HG03558 (cell line): ENCODE measurements at regions not wholly inside any gene's neighbourhood (a gene's known extent, or its start where the extent isn't known, plus 50 kb on each side); places are given as distances from the start of the nearest gene placed in this dataset.

Source experiments
- ATAC-seq: cut with Tn5 transposase; IDR thresholded peaks from one replicate; pipeline ENCODE4 v1.9.1; 2021; ENCODE audit warnings: moderate number of reproducible peaks; ENCODE audit not compliant: unreplicated experiment; ENCODE audit errors: extremely low read depth

- ATAC-seq, result no peak
Measured at GRCh38 chr4:181950372-181951127, 292.7 kb upstream of the TENM3 start.

DNA sequence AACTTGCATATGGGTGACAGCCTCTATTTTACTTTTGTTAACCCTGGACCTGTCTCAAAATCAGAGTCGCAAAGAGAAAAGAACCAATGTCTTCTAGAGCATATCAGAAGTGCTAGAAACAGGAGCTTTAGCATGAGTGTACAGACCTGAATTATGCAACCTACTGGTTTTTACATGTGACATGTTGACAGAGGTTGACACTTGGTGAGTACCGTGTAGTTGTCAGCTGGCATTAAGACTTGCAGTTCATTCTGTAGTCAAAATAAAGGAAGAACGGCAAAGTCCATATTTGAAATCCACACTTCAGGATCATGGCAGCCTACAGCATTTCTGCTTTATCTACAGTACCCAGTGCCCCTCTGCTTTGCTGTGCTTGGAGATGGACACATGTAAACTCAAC, 291.9 kb upstream of the TENM3 start:
- ATAC-seq, result no peak

DNA sequence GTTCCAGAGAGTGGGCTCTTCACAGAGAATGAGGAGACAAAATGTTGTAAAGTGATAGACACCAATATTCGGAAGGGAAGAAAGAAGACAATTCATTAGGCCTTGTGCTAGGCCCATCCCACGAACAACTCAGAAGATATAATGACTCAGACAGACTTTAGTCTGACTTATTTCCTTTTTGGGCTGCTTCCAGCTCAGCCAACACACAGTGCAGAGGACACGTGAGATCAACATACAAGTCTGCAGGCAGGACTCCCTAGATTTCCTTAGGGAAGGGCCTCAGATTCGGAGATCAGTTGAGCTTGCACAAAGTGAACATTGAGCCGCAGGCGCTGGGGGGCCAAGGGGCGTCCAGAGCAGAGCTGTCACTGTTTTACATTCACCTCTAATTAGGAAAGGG, 290.7 kb upstream of the TENM3 start:
- no peak for ATAC-seq

DNA sequence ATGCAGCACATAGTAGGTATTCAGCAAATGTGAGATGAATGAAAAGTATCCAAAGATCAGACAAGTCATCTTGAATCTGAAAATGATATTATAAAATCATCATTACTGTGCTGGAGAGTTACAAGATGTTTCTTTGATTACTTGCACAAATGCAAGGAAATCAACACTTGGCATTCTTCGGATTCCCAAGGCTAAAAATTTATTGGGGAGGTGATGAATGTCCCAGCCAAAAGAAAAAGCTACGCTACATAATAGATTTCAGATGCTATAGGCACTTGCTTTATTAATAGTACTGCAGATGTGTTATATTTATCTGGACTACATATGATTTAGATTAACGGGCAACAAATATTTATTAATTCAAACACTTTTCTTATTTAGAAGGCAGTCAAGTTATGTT, 286.7 kb upstream of the TENM3 start:
- ATAC-seq, result no peak

DNA sequence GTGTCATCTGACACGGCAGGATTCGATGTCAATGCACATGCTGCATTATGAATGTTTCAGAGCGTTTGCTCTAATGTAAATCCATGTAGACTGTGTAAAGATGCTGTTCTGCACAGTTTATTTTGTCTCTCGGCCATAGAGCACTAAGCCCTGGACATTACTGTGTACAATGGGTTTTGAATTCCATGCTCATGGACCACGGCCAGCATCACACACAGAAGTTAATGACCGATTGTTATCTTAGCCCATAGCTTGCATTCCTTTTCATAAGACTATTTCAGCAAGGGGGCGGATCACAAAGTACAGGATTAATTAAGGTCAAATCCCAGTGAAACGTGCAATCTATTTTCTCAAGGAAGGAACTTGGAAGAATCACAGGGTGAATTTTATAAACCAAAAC, 286.1 kb upstream of the TENM3 start:
- ATAC-seq, result no peak

- no peak for ATAC-seq
Measured at GRCh38 chr4:181958446-181958845, 284.8 kb upstream of the TENM3 start.

GRCh38 chr4:181959121-181959520, 284.1 kb upstream of the TENM3 start:
- ATAC-seq, result no peak

DNA sequence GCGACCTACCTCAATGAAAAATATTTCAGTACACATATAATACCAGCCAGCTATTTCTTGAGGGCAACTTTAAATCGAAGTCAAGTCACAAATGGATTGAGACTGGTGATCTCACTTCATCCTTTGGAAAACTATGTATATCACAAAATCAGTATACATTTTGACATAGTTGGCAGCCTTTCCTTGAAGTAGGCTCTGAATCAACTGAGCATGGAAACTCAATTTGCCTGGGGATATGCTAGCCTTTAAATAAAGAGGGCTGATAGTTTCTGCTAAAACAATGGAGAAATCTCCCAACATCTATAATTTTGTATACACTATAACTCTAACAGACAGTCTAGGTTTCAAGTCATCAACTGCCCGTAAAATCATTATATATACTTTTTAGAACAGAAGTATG, 282.8 kb upstream of the TENM3 start:
- no peak for ATAC-seq

GRCh38 chr4:181962321-181962720, 280.9 kb upstream of the TENM3 start:
- ATAC-seq, result no peak

DNA sequence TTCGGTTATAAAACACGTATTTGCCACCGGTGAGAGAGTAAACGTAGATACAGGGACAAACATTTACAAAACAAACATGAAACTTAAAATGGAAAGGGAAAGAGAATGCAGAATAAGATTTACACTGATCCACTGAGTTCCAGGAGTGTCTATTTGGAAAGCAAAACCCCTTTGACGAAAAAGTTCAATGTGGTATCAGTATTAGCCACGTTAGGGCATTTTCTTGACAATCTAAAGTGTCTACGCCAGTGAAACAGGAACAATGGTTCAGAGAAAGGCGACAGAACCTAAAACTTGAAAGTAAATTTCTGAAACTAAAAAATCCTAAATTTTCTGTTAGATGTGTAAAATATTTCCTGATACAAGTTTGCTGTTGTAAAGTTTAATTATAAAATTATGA, 278.5 kb upstream of the TENM3 start:
- ATAC-seq, result no peak

DNA sequence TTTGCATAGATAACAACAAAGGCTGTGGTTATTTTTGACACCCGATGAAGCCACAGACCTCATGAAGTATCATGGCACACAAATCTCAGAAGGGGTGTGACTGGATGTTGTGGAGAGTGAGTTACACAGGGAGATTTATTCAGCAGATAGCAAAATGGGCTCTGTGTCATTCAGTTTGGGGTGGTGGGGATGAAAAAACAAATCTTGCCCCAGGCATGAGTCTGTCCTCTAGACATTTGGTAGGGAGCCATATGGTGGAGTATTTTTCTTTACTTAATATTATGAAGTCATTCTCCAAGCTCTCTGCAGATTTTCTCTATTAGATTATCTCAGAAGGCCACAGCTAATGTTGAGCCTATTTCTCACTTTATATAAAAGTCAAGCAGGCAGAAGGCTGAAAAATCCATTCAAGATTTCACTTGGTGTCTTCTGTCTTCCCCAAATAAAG, 277.1 kb upstream of the TENM3 start:
- ATAC-seq, result no peak

GRCh38 chr4:181967401-181967800, 275.8 kb upstream of the TENM3 start:
- ATAC-seq, result no peak

- ATAC-seq, result no peak
Measured at GRCh38 chr4:181968371-181968770, 274.8 kb upstream of the TENM3 start.

DNA sequence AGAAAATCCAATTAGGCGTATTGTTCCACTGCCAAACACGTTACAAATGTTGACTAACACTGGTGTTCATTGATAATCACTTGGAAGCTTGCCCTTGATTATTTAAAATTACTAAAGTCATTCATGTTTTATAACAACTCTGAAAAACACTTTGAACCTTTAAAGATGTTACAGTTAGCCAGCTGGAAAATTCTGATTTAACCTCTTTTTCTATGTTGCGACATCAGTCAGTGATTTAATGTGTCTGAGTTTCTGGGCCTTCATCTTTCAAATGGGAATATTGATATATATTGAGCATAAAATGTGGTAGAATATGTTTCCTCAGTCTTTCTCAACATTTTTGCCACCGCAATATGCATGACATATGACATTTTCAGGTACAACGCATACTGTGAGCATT, 274.1 kb upstream of the TENM3 start:
- no peak for ATAC-seq

DNA sequence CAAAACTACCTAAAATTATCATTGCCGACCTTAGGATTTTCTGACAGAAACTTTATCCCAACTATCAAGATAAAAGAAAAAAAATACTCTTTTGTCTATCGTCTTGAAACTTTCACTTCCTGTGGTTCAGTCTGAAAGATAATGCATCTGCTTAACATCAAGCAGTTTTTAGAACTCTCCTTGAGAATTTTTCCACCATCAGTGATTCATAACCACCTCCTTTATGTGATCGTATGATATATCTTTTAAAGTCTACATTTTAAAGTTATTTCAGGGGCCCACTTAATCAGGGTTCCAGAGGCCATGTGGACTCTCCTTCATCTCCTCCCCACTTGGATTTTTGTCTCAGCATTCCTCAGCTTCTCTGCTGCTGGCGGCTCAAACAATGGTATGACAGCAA, 272.8 kb upstream of the TENM3 start:
- ATAC-seq, result no peak

DNA sequence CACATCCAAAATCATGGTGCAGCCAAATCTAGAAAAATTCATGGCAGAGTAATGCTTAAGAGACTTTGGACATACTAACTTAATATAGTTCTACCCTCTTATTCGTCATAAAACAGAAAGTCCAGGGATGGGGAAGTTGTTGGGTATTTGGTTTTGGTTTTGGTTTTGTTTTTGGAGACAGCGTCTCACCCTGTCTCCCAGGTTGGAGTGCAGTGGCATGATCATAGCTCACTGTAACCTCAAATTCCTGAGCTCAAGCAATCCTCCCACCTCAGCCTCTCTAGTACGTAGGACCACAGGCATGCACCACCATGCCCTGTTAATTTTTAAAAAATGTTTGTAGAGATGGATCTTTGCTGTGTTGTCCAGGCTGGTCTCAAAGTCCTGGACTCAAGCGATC, 271.8 kb upstream of the TENM3 start:
- peak; percentile 77 for ATAC-seq

DNA sequence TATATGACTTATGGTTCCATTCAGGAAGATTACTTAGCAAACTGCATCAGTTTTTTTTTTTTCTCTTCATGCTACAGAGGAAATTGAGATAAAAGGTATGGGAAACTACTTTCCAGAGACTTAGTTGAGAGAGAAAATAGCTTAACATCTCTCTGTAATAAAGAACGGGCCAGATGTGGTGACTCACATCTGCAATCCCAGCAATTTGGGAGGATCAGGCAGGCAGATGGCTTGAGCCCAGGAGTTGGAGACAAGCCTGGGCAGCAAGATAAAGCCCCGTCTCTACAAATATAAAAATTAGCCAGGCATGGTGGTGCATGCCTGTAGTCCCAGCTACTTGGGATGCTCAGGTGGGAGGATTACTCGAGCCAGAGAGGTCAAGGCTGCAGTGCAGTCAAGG, 271.2 kb upstream of the TENM3 start:
- ATAC-seq, result no peak

- no peak for ATAC-seq
Measured at GRCh38 chr4:181976764-181977163, 266.4 kb upstream of the TENM3 start.

DNA sequence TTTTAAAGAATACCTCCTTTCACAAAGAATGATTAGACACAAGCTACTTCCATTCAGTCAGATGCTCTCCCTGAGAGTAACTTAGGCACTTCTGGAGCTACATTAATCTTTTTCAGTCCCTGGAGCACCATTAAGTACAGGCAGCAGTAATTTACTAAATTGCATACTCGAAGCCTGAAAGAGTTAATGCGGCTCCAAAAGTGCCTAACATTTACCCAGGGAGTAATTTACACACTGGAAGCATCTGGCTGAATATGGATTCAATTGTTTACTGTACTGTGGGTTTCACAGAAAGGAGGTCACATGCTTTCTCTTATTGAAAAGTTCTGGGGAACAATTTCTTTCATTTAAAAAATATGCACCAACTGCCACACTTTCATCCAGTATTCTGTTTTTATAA, 260.8 kb upstream of the TENM3 start:
- no peak for ATAC-seq

GRCh38 chr4:181982856-181983255, 260.3 kb upstream of the TENM3 start:
- ATAC-seq, result no peak

- no peak for ATAC-seq
Measured at GRCh38 chr4:181987392-181987791, 255.8 kb upstream of the TENM3 start.

GRCh38 chr4:181989071-181989470, 254.1 kb upstream of the TENM3 start:
- ATAC-seq, result no peak
